ENCODE measurements at regions not wholly inside any gene's neighbourhood (a gene's known extent, or its start where the extent isn't known, plus 50 kb on each side); places are given as distances from the start of the nearest gene placed in this dataset.
"Not testable (repeated sequence)": the region's sequence is repeated elsewhere in the genome, so short reads cannot be mapped to it uniquely, and the experiment has no call there.

DNA sequence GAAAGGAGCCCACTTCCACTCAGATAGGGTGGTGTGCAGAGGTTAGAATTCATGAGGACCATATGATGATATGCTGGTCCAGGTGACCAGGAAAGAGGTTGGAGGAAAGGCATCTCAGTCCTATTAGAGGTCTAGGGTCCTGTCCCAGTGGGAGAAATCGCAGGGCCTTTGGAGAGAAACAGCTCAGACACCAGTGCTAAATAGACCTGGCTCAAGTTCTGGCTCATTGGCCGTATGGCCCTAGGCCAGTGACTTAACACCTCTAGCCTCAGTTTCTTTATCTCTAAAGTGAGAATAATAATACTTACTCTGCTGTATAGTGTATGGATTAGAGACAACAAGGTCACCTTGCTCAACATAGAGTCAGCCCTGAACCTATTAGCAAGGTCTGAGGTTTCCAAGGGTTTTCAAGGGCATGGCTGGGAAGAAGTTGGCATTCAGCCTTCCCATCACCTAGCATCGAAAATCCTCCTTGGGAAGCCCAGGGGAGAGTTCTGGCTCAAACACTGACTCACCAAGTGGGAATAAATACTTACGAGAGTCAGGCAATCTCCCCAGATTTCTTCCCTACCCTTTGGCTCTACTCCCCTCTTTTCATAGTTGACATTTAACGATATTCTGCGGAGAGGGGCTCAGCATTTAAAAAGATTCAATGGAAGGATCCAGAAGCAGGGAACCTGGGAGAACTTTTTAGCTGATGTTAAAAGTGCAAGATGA, 473.1 kb upstream of the PODXL start:
- ATAC-seq = no peak

DNA sequence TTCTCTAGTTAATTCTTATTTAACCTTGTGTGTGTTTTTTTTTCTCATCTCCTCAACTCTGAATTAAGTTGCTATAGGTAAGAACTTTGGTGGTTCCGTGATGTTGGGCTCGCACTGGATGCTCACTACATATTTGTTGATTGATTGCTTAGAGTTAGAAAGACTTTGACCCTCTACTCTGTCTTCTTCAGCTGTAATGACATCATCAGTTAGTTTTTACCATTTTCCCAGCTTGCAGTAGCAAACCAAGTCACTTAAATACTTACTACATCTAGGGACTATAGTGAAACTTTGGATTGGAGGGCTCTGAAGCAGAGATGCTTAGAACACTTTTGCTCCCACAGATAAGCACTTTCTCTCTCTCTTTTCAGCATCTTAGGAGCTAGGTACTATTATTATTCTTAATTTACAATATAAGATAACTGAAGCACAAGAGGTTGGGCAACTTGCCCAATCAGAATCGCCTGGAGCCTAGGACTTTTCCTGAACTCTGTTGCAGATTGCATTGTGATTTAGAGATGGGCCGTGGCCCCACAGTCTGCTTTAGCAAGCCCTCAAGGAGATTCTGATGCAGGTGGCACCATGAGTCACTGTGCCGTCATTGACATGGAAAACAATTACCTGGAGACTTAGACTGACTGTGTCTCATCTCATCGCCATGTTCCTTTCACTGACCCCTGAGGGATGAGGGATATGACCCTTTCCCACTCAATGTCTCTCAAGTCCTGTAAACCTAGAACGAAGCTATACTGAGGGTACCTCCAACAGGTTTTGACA, 471.9 kb upstream of the PODXL start:
- ATAC-seq = no peak

DNA sequence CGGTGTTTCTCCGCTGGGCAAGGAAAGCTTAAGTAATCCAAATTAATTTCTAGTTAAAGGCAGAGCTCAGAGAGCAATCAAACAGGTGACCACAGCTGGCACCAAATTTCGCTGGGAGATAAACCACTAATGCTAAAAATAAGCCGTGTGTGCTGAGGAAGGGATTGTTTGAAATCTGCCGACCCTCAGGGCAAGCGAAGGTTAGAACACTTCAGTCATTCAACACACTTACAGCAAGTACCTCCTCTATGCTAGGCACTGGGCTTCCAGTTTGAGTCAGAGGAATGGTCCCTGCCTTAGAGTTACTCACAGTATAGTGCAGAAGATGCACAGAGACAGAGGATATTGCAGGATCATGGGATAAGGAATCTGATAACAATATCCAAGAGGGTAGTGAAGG, 467.9 kb upstream of the PODXL start:
- no peak for ATAC-seq

DNA sequence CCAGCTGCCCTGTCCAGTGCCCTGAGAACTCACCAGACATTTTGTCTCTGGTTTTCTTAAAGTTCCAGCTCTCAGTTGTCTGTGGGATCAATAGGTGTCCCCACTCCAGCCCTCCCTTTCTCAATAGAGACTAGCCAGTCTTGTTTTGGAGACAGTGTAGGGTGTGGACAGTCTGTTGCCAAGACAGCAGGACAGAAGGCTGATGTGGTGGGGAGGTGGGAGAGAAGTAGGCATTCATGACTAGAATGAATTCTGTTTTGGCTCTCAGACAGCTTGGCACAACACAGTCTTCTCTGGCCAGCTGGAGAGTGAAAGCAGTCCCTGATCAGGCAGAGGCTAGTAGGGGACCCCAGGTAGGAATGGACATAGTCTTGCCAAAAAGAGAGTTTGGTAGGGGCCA, 467.0 kb upstream of the PODXL start:
- no peak for ATAC-seq

DNA sequence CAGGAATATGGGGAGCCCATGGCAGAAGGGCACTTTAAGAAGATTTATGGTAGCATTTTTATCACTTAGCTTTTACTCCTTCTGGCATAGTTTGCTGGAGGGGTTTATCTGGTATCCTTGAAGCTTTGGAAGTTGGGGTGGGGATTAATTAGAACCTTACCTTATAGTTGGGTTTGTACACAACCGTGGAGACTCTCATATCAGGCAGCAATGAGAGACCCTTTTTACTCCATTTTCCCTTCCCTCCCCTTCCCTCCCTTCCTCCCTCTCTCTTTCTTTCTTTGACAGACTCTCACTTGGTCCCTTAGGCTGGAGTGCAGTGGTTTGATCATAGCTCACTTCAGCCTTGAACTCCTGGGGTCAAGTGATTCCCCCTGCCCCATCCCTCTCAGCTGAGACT, 465.8 kb upstream of the PODXL start:
- no peak for ATAC-seq

DNA sequence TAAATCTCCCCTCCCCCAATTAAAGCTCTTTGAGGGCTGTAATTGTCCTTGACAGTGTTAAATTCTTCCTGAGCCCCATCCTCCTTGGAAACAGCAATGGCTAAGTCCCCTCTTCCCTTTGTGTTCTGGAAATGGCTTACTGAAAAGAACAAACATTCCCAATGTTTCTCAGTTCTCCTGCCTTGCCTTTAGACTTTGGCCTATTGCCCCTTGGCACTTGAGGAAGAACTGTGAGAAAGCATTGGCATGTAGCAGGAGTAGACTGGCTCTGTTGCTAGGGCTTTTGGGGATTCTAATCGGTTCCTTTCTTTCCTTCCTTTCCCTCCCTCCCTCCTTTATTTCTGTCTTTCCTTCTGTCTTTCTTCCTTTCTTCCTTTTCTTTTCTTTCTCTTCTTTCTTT, 463.3 kb upstream of the PODXL start:
- no peak for ATAC-seq

DNA sequence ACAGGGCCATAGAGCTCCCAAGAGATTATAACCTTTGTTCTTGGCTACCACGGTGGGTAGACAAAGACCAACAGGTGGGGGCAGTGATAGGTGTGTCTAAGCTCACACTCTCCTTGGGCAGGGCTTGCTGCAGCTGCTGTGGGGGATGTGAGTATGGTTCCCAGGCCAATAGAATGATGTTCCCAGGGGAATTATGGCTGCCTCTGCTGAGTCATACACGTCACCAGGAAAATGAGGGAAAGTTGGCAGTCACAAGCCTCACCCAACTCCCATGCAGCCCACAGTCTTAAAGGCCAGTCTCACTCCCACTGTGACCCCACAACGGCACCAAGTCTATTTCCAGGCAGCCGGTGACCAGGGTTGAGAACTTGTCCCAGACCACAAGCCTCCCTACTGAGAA, 453.4 kb upstream of the PODXL start:
- ATAC-seq = no peak

DNA sequence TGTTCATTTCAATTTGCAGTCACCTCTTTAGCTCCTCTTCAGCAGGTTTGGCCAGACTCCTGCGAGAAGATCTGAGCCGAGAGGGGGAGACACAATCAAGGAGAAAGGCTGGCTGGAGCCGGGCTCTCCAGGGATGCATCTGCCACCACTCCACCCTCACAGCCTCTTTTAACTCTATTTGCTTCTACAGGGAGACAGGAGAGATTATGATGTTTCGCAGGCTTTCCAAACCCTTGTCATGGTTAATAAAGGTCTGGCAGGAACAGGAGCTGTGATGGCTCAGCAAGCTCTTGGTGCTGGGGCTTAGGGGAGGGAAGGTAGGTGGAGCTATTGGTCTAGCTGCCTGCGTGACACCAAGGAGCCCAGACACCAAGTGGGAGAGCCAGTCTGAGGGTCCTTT, 448.1 kb upstream of the PODXL start:
- ATAC-seq = no peak

DNA sequence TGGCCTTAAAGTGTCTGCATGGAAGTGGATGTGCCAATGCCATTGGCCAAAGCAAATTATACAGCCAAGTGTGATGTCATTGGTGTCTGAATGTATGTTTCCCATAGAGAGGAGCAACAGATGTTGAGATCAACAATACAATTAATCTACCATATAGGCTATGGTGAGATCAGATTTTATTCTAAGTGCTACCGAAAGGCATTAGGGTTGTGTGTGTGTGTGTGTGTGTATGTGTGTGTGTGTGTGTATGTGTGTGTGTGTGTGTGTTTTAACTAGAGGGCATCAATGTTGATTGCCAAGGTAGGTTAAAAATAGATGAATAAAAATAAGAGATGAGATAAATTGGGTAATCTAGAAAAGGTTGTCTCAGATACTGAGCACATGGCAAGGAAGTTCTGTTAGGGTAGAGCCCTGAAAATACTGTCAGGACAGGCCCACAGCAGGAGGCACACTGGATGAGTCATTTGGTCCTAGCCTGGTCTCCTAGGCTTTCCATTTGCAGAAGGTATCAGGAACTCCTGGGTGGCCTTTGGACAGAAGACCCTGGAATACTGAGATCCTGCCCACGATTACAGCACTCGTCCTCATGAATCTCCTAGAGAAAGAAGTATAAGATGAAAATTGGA, 446.0 kb upstream of the PODXL start:
- no peak for ATAC-seq

DNA sequence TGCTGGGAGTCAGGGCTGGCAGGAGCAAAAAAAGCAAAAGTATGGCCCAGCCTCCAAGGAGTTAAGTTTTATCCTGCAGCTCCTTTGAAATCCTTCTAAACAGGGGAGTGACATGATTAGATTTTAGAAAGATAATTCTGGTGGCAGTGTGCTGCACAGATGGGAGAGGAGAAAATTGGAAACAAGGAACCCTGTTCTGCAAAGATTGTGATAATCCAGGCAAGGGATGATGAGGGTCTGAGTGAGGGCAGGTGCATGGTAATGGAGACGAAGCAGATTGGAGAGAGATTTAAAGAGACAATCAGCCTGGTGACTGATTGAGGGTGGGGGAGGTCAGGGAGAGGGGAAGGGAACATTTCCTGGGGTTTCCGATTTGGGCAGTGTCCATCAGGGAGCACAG, 444.7 kb upstream of the PODXL start:
- ATAC-seq = no peak

DNA sequence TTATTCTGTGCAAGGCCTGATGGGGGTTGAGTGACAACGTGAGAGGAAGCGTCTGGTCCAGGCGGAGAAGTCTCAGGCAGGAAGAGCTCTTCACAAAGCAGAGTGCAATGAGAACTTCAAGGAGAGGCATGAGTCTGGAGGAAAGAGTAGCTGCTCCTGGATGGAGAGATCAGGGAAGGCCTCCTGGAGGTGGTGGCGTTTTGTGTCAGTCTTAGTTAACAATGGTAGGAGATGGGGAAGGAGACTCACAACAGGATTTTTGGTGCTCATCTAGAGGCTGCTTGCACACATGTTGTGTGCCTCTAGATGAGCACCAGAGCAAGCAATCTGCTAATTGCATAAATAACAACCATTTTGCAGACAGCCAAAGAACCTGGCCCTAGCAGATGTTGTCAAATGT, 442.8 kb upstream of the PODXL start:
- no peak for ATAC-seq

DNA sequence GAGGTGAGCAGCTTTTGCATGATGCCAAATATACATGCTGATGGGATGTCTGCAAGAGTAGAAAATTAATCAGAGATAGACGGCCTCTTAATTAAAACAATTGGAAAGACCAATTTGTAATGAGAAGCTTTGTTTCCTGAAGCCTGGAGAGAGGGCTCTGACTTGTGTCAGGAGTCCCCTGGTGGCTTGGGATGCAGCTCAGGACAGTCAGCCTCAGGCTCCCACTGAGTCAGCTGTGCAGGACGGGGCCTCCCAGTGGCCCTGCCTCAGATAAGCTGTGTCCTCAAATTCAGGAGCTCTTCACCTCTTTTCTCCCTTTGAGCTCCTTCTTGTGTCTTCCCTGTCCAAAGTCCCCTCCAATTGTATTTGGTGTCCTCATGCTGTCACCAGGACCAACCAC, 438.9 kb upstream of the PODXL start:
- ATAC-seq = no peak

DNA sequence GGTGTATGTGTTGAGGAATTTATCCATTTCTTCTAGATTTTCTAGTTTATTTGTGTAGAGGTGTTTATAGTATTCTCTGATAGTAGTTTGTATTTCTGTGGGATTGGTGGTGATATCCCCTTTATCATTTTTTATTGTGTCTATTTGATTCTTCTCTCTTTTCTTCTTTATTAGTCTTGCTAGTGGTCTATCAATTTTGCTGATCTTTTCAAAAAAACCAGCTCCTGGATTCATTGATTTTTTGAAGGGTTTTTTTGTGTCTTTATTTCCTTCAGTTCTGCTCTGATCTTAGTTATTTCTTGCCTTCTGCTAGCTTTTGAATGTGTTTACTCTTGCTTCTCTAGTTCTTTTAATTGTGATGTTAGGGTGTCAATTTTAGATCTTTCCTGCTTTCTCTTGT, 424.6 kb upstream of the PODXL start:
- not testable (repeated sequence) for ATAC-seq

DNA sequence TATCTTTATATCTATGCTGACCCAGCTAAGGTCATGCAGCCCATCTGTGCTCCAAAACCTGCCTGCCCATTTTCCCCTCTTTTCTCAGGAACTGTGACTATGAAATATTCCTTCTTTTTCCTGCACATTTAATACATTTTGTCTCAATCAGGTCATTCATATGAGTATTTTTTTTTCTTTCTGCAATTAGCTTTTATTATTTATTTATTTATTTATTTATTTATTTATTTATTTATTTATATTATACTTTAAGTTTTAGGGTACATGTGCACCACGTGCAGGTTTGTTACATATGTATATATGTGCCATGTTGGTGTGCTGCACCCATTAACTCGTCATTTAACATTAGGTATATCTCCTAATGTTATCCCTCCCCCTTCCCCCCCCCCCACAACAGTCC, 421.7 kb upstream of the PODXL start:
- not testable (repeated sequence) for ATAC-seq

DNA sequence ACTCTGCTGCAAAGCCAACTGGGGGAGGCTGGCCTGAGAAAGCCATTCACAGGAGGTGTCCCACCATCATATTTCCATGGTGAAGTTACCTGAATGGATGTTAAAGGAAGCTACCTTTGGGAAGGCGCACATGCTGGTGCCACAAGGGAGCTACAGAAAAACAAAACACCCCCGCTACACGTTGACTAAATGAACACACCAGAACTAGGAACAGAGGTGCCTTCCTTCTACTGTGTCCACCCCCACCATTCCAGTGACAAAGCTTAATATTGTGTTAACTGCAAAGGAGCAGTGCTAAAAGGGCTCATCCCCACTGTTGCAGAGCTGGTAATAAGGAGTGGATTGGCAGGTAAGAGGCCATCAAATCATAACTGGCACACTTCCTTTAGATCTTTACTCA, 420.0 kb upstream of the PODXL start:
- no peak for ATAC-seq

DNA sequence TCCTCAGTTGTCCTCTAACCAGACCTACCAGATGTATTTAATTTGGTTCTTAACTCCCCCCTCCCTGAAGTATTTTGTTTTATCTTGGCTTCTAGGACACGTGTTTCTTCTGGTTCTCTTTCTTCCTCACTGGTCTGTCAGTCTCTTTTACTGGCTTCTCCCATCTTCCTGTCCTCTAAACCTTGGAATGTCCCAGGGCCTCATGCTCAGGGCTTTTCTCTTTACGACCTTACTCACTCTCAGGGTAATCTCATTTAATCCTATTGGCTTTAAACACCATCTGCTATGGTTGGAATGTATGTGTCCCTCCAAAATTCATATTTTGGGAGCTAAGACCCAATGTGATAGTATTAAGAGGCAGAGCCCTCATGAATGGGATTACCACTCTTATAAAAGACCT, 418.2 kb upstream of the PODXL start:
- ATAC-seq = no peak

DNA sequence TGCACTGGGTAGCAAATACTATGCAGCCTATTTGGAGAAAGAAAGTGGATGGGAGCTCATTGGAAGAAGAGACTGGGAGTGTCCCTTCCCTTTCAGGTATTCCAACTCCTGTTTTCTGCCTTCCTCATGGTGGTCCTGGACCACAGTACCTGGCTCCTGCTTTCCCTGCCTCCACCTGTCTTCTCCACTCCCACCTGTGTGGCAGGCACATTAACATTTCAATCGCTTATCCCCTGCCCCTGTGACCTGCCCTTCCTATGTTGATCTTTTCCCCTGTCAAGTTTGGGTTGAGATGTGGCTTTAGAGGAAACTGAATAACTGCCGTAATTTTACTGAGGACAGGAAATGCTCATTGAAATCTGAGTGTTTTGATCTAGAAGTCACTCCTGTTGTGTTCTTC, 415.8 kb upstream of the PODXL start:
- no peak for ATAC-seq

DNA sequence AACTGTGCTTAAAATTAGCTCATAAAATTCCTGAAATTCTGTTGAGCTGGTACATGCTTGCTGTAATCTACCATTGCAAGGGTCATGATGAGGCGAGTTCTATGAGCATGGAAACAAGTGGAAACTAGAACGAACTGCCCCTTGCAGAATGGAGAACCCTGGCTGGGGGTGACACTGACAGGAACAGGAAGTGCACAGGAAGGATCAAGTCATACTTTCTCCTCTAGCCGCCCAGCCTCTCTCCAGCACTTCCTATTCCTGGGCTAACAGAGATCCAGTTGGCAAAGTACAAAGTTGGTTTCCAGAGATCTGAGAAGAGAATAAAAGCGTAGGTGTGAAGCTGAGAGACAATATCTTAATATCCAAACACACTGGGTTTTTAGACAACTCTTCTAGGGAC, 414.2 kb upstream of the PODXL start:
- ATAC-seq = no peak

DNA sequence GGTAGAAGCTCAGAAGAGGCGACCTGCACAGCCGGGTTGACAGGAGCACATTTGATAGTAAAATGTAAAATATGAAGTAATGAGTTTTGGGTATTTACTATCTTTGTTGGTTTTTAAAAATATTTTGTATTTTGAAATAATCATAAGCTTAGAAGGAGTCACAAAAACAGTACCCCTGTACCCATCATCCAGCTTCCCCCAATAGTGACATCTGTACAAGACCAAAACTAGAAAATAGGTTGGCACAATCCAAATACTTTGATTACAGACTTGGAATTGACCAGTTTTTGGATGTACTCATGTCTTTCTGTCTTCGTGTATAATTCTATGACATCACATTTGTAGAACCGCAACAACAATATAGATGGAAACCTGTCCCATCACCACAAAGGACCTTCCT, 413.1 kb upstream of the PODXL start:
- ATAC-seq = no peak

DNA sequence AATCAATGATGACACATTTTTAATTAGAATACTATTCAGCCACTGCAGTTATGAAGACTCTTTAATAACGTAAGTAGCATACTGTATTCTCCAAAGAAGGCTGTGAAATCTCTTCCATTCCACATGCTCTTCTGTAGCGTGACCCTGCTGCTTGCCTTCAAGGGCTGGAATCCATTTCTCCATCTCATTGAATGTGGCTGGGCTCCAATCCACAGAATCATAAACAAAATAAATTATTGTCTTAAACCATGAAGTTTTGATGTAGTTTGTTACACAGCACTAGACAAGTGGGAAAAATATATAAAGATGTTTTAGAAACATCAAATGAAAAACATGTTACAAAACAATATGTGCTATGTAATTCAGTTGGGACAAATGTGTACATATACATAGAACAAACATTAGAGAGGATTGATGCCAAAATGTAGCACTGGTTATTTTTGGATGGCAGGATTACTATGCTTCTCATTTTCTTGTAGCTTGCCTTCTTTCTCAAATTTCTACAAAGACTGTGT, 410.8 kb upstream of the PODXL start:
- ATAC-seq = no peak

DNA sequence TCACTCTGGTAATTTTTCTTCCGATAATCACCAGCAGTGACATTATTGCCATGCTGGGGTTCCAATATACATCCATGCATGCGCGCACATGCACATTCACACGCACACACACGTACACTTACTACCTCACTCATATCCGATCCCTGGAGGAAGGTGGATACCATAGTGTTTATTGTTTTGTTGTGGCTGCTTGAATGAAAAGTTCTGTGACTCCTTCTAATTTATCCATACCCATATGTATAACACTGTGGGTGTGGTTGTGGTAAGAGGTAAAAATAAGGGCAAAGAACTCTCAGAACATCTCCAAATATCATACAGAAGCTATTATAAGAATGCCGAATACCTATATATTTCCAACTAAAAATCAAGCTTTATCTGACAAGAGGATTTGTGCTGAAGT, 407.8 kb upstream of the PODXL start:
- ATAC-seq = no peak

DNA sequence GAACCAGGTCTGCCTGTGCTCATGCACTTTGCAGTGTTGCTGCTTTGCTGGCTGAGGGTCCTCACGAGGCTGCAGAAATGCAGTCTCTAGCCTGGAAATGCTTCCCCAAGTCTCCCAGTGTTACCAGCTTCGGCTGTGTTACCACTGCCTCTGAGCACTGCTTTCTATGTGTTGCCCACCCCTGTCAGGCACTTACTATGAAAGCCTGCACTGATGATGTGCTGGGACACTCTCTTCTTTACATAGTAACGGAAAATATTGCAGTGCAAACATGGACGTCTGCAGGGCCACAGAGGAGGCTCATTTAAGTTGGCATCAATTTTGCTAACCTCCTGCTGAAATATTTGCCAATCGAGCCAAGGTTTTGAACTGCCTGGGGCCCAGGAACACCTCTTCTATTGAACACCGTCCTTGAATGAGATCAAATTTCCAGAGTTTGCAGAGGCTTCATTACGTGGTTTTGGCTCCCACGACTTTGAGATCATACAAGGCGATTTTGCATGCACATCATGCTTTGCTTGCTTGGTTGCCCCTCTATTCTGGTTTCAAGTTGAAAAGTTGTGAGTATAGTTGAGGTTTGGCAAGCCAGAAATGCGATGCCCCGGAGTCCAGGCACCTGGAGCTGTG, 404.7 kb upstream of the PODXL start:
- ATAC-seq = no peak

DNA sequence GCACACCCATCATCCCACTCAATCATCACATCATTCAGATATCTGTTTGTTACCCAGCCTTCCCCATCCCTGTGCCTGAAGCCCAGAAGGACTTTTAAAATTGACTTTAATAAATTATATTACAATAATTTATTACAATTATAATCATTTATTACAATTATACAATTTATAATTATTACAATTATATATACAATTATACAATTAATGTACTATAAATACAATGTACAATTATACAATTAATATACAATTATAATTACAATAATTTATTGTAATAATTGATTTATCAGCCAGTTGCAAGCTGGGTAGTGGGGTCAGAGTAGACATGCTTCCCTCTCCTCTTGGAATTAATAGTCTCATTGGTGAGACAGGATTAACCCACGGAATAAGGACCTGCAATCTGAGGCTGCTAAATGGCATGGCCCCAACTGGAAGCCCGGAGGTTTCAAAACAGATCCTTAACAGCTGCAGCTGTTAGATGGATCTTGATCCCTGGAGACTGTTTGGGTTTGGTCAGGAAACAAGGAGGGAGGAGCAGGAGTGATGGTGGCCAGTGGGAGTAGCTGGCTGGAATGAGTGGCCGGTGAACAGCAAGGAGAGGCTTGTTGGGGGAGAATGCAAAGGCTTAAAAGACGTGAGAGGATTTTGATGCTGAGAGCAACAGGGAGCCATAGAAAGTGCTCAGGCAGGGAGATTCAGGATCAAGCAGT, 402.8 kb upstream of the PODXL start:
- ATAC-seq = no peak

Data from activated CD4-positive, CD25-positive, alpha-beta regulatory T cell treated with anti-CD3 and anti-CD28 coated beads, Interleukin-2, amount 50 U/mL, for 24 hours (primary cell).